Endothelial cell of umbilical vein (primary cell): ENCODE measurements at regions not wholly inside any gene's neighbourhood (a gene's known extent, or its start where the extent isn't known, plus 50 kb on each side); places are given as distances from the start of the nearest gene placed in this dataset.

Experiments used
- BruUV-seq: library from RNA; stranded (reverse); fragments of 400-500 nt; replicated peaks from 2 replicates; lab custom pipeline; 2021; lab: Mats Ljungman, UMichigan
- CTCF ChIA-PET: fragments of 300-600, 350-600 bp; sonication (Branson Sonifier 250); formaldehyde crosslinking; loops from one replicate; lab custom pipeline; 2021; ENCODE audit warnings: antibody characterized with exemption, inconsistent platforms; lab: Charles Lee
- POLR2A ChIA-PET: fragments of 300-600, 350-600 bp; sonication (Branson Sonifier 250); formaldehyde crosslinking; loops from one replicate; lab custom pipeline; 2021; ENCODE audit warnings: antibody characterized with exemption, inconsistent platforms; lab: Charles Lee
- DNase-seq: peaks from one replicate; pipeline ENCODE4 v3.0.0-alpha.2; 2011; ENCODE audit warnings: low read depth, low spot score
- FAIRE-seq: peaks from 2 replicates; lab custom pipeline; 2011; peaks lifted over from hg19 to GRCh38; lab: Jason Lieb, UNC
- H2AFZ ChIP-seq: 2 replicates; pipeline ENCODE4 v1.6.0; 2012; ENCODE audit warnings: low read depth, low read length, control low read depth, inconsistent platforms
- H3K27ac ChIP-seq: 2 replicates; pipeline ENCODE4 v1.5.1; 2011; ENCODE audit warnings: low read depth, mild to moderate bottlenecking, control low read depth, low read length, moderate library complexity; ENCODE audit not compliant: insufficient read depth
- H3K27me3 ChIP-seq, 2 experiments: 2 replicates each; pipeline versions ENCODE4 v1.6.0 to v1.6.1; 2011; ENCODE audit warnings: low read length in 2 of 2, mixed read lengths in 1 of 2; ENCODE audit not compliant: control insufficient read depth in 2 of 2, insufficient read depth in 2 of 2
- H3K36me3 ChIP-seq, 2 experiments: 2 replicates in 1 of 2; 3 replicates in 1 of 2; pipeline ENCODE4 v1.5.1; 2011; ENCODE audit warnings: low read length in 2 of 2, mild to moderate bottlenecking in 1 of 2, moderate library complexity in 1 of 2; ENCODE audit not compliant: control insufficient read depth in 2 of 2, insufficient read depth in 2 of 2; ENCODE audit errors: extremely low read depth in 1 of 2
- H3K4me1 ChIP-seq: 3 replicates; pipeline ENCODE4 v1.5.1; 2011; ENCODE audit warnings: mild to moderate bottlenecking, low read length; ENCODE audit not compliant: control insufficient read depth, insufficient read depth; ENCODE audit errors: extremely low read depth
- H3K4me2 ChIP-seq: 2 replicates; pipeline ENCODE4 v1.6.1; 2011; ENCODE audit warnings: low read length, control low read depth, mixed read lengths; ENCODE audit not compliant: insufficient read depth
- H3K4me3 ChIP-seq, 3 experiments: fragments of 200-600 bp in 1 of 3; sonication (generic), shearing (Covaris generic) in 1 of 3; replicated peaks in 1 of 3; 2 replicates each; pipeline ENCODE4 v1.5.1; 2011 to 2016; ENCODE audit warnings: control low read depth in 3 of 3, low read length in 3 of 3, mild to moderate bottlenecking in 2 of 3, inconsistent platforms in 1 of 3, low read depth in 1 of 3, moderate library complexity in 1 of 3; ENCODE audit not compliant: insufficient read depth in 1 of 3
- H3K79me2 ChIP-seq: 2 replicates; pipeline ENCODE4 v1.6.0; 2012; ENCODE audit warnings: low read length, inconsistent platforms; ENCODE audit not compliant: control insufficient read depth, insufficient read depth
- H3K9ac ChIP-seq: replicated peaks from 2 replicates; pipeline ENCODE3; 2011; ENCODE audit warnings: low read length, control low read depth; ENCODE audit not compliant: insufficient read depth; ENCODE audit errors: extremely low read depth
- H3K9me1 ChIP-seq: replicated peaks from 3 replicates; pipeline ENCODE4 v1.6.0; 2011; ENCODE audit warnings: mild to moderate bottlenecking, low read length; ENCODE audit not compliant: control insufficient read depth, insufficient read depth; ENCODE audit errors: extremely low read depth
- H3K9me3 ChIP-seq: replicated peaks from 2 replicates; pipeline ENCODE4 v1.5.1; 2012; ENCODE audit warnings: low read length, inconsistent platforms; ENCODE audit not compliant: control insufficient read depth, insufficient read depth
- H4K20me1 ChIP-seq: replicated peaks from 2 replicates; pipeline ENCODE3; 2011; ENCODE audit warnings: mild to moderate bottlenecking, low read length; ENCODE audit not compliant: control insufficient read depth, insufficient read depth; ENCODE audit errors: extremely low read depth
- EZH2 ChIP-seq: IDR thresholded peaks from 2 replicates; pipeline ENCODE4 v1.6.1; 2012; ENCODE audit warnings: borderline replicate concordance, low read depth, mild to moderate bottlenecking, moderate library complexity, low read length, inconsistent platforms; ENCODE audit not compliant: severe bottlenecking
- GATA2 ChIP-seq: IDR thresholded peaks from 2 replicates; pipeline ENCODE4 v1.7.0; 2011; ENCODE audit warnings: low read depth, mild to moderate bottlenecking, moderate library complexity, mixed read lengths, low read length; ENCODE audit not compliant: insufficient read length, insufficient read depth
- JUN ChIP-seq: IDR thresholded peaks from 2 replicates; pipeline ENCODE4 v1.6.1; 2011; ENCODE audit warnings: borderline replicate concordance, low read depth; ENCODE audit not compliant: insufficient read length, insufficient read depth
- MYC ChIP-seq: IDR thresholded peaks from one replicate; pipeline ENCODE4 v1.6.1; 2011; ENCODE audit warnings: mild to moderate bottlenecking, low read depth, low read length
- POLR2A ChIP-seq: IDR thresholded peaks from 2 replicates; pipeline ENCODE4 v1.6.1; 2012; ENCODE audit warnings: low read depth, mild to moderate bottlenecking, control low read depth, low read length
- POLR2AphosphoS5 ChIP-seq: IDR thresholded peaks from 2 replicates; pipeline ENCODE4 v1.6.1; 2012; ENCODE audit warnings: low read depth, mild to moderate bottlenecking, control low read depth, low read length, moderate library complexity; ENCODE audit not compliant: insufficient read depth
- dilution Hi-C: fragments of 300-500 bp; cut with MboI; formaldehyde crosslinking; loops from one replicate; pipeline ENCODE4 v1.15.0; 2019; ENCODE audit warnings: low sequenced_read_pairs; ENCODE audit not compliant: extremely low pct_ligation_motif_present
- intact Hi-C: fragments of 100-400 bp; cut with micrococcal nuclease; formaldehyde crosslinking; loops from one replicate; pipeline ENCODE4 v1.10.0; 2022
- TF ChIP-seq, protein P1 (sequence below): IDR thresholded peaks from 2 replicates; pipeline ENCODE4 v1.6.1; 2011; ENCODE audit not compliant: insufficient read depth, insufficient read length
- TF ChIP-seq, protein P2 (sequence below), 2 donors: IDR thresholded peaks; 1 replicate in 1 of 2; 2 replicates in 1 of 2; pipeline ENCODE4 v1.5.1; 2011; ENCODE audit warnings: low read length in 2 of 2, mild to moderate bottlenecking in 2 of 2, moderate library complexity in 2 of 2, control low read depth in 1 of 2, inconsistent platforms in 1 of 2, low read depth in 1 of 2; ENCODE audit not compliant: insufficient read depth in 1 of 2; ENCODE audit errors: extremely low read depth in 1 of 2

DNA sequence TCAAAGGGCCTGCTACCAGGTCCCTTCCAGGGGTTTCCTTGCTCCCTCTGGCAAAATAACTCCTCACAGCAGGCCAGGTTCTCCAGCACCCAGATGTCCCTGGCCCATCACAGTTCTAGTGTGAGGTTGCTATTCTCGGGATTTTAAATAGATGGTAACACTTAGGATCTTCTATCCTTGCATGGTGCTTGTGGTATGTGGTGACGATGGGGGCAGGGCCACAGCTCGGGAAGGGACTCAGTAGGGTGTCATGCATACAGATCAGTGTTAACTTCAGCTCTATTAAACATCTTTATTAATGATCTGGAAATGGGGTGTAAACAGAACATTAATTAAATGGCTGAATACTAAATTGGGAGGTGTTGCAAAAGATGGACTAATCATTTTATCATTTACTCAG lies 323.8 kb downstream of the QKI start:
- Histone ChIP-seq H3K4me1 (no peaks in the 10 kb centered on the region), H3K79me2 (no peaks in the 10 kb centered on the region), H3K9me3 (no peaks in the 10 kb centered on the region), H3K27me3 (no peaks in the 10 kb centered on the region), H3K4me2 (no peak overlapping the region), H4K20me1 (no peaks in the 10 kb centered on the region), H3K27ac (no peak overlapping the region), H3K36me3 (no peaks in the 10 kb centered on the region), H3K9ac (no peak overlapping the region), H2AFZ (no peak overlapping the region), H3K9me1 (no peaks in the 10 kb centered on the region), H3K4me3 (no peak overlapping the region)
- FAIRE-seq = no peak
- TF ChIP-seq POLR2A (no peak), MYC (no peak), JUN (no peak), POLR2AphosphoS5 (no peak), GATA2 (no peak), EZH2 (no peak)
- TF ChIP-seq, protein P1, sequence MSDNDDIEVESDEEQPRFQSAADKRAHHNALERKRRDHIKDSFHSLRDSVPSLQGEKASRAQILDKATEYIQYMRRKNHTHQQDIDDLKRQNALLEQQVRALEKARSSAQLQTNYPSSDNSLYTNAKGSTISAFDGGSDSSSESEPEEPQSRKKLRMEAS = no peak
- TF ChIP-seq, protein P2, sequence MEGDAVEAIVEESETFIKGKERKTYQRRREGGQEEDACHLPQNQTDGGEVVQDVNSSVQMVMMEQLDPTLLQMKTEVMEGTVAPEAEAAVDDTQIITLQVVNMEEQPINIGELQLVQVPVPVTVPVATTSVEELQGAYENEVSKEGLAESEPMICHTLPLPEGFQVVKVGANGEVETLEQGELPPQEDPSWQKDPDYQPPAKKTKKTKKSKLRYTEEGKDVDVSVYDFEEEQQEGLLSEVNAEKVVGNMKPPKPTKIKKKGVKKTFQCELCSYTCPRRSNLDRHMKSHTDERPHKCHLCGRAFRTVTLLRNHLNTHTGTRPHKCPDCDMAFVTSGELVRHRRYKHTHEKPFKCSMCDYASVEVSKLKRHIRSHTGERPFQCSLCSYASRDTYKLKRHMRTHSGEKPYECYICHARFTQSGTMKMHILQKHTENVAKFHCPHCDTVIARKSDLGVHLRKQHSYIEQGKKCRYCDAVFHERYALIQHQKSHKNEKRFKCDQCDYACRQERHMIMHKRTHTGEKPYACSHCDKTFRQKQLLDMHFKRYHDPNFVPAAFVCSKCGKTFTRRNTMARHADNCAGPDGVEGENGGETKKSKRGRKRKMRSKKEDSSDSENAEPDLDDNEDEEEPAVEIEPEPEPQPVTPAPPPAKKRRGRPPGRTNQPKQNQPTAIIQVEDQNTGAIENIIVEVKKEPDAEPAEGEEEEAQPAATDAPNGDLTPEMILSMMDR (IDR thresholded peaks at IDR 0.05; ENCODE audit: extremely low read depth in 1 of 2, insufficient read depth in 1 of 2, low read depth in 1 of 2, low read length in 2 of 2) = no peak
- intact Hi-C loops = no loop called here
- POLR2A ChIA-PET = no interaction called here
- dilution Hi-C loops = no loop called here
- no peak for DNase-seq
- BruUV-seq = no TSS peak
- CTCF ChIA-PET = no interaction called here
